ENCODE measurements at regions not wholly inside any gene's neighbourhood (a gene's known extent, or its start where the extent isn't known, plus 50 kb on each side); places are given as distances from the start of the nearest gene placed in this dataset.

DNA sequence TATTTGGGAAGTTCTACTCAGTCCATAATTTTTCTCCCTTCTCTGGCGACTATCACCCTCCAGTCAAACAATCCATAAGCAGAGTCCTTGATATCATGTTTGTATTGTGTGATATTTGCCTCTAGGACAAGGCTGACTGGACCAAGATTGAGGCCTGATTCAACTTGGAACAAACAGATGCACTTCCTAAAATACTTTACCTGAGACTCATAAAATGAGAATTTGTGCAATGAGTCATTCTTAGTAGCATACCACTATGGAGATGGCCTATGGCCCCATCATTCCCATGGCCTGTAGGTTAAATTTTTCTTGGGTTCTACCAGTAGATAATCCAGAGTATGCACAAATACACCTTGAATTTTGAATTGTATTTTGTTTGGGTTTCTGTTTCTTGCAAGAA, 74.2 kb upstream of the DMD start:
- Histone ChIP-seq H3K36me3 (ENCODE audit: control insufficient read depth in 1 of 2, insufficient read depth in 2 of 2, low read depth in 1 of 2, low read length in 2 of 2) (no peaks in the 10 kb centered on the region), H3K4me2 (ENCODE audit: low read length, poor library complexity, severe bottlenecking) (no peak overlapping the region), H3K14ac (ENCODE audit: low read length in 2 of 2) (no peak overlapping the region), H2BK120ac (ENCODE audit: low read depth, low read length) (no peak overlapping the region), H2AFZ (ENCODE audit: low read depth, low read length) (no peak overlapping the region), H4K91ac (ENCODE audit: low read length) (no peak overlapping the region), H3K18ac (ENCODE audit: low read depth in 1 of 2, low read length in 2 of 2) (no peak overlapping the region), H4K8ac (ENCODE audit: low read length) (no peak overlapping the region), H3K27me3 (ENCODE audit: control insufficient read depth in 1 of 2, insufficient read depth in 1 of 2, low read length in 2 of 2) (no peaks in the 10 kb centered on the region), H2BK5ac (ENCODE audit: low read depth, low read length, poor library complexity, severe bottlenecking) (no peak overlapping the region), H3K4me3 (ENCODE audit: insufficient read depth in 1 of 2, low read depth in 1 of 2, low read length in 2 of 2) (no peak overlapping the region), H2BK12ac (ENCODE audit: low read length in 2 of 2) (no peak overlapping the region), H3K4ac (ENCODE audit: low read depth in 1 of 2, low read length in 2 of 2) (no peak overlapping the region), H3K27ac (ENCODE audit: low read length, poor library complexity, severe bottlenecking) (no peak overlapping the region), H2AK5ac (ENCODE audit: low read length, severe bottlenecking) (no peak overlapping the region), H3K9me3 (ENCODE audit: control insufficient read depth, low read length) (no peaks in the 10 kb centered on the region), H3K9ac (ENCODE audit: low read length) (no peak overlapping the region), H3K79me1 (replicated peaks; ENCODE audit: low read length, poor library complexity, severe bottlenecking) (no peaks in the 10 kb centered on the region), H2BK15ac (ENCODE audit: low read depth, poor library complexity, severe bottlenecking) (no peak overlapping the region), H3K23ac (ENCODE audit: low read length in 2 of 2) (no peak overlapping the region), H3K4me1 (ENCODE audit: control insufficient read depth, insufficient read depth, low read depth, low read length) (no peaks in the 10 kb centered on the region)
- WGBS = no CpG with 5 or more reads among the region's 1 CpG
- no peak for DNase-seq

DNA sequence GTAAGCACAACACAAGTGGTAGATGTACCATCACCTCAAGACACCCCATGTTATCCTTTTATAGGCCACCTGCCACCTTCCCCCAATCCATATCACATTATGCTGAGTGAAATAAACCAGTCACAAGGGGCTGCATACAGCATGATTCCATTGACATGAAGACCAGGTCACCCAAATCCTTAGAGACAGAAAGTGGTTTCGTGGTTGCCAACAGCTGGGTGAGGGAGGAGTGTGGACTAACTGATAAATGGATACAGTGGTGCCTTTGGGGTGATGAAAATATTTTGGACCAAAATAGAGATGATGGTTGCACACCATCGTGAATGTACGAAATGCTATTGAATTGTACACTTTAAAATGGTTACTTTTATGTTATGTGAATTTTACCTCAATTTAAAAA, 65.7 kb upstream of the DMD start:
- 78% methylated on average over 3 of the region's 3 CpGs for WGBS
- Histone ChIP-seq H3K27me3 (ENCODE audit: control insufficient read depth in 1 of 2, insufficient read depth in 1 of 2, low read length in 2 of 2) (no peaks in the 10 kb centered on the region), H2BK15ac (ENCODE audit: low read depth, poor library complexity, severe bottlenecking) (no peak overlapping the region), H4K8ac (ENCODE audit: low read length) (no peak overlapping the region), H2BK12ac (ENCODE audit: low read length in 2 of 2) (no peak overlapping the region), H3K18ac (ENCODE audit: low read depth in 1 of 2, low read length in 2 of 2) (no peak overlapping the region), H3K4ac (ENCODE audit: low read depth in 1 of 2, low read length in 2 of 2) (no peak overlapping the region), H3K36me3 (ENCODE audit: control insufficient read depth in 1 of 2, insufficient read depth in 2 of 2, low read depth in 1 of 2, low read length in 2 of 2) (no peaks in the 10 kb centered on the region), H2BK120ac (ENCODE audit: low read depth, low read length) (no peak overlapping the region), H2BK5ac (ENCODE audit: low read depth, low read length, poor library complexity, severe bottlenecking) (no peak overlapping the region), H3K4me2 (ENCODE audit: low read length, poor library complexity, severe bottlenecking) (no peak overlapping the region), H3K23ac (ENCODE audit: low read length in 2 of 2) (no peak overlapping the region), H3K9me3 (ENCODE audit: control insufficient read depth, low read length) (no peaks in the 10 kb centered on the region), H3K79me1 (replicated peaks; ENCODE audit: low read length, poor library complexity, severe bottlenecking) (no peaks in the 10 kb centered on the region), H3K14ac (ENCODE audit: low read length in 2 of 2) (no peak overlapping the region), H2AK5ac (ENCODE audit: low read length, severe bottlenecking) (no peak overlapping the region), H4K91ac (ENCODE audit: low read length) (no peak overlapping the region), H2AFZ (ENCODE audit: low read depth, low read length) (no peak overlapping the region), H3K4me3 (ENCODE audit: insufficient read depth in 1 of 2, low read depth in 1 of 2, low read length in 2 of 2) (no peak overlapping the region), H3K27ac (ENCODE audit: low read length, poor library complexity, severe bottlenecking) (no peak overlapping the region), H3K4me1 (ENCODE audit: control insufficient read depth, insufficient read depth, low read depth, low read length) (no peaks in the 10 kb centered on the region), H3K9ac (ENCODE audit: low read length) (no peak overlapping the region)
- no peak for DNase-seq

DNA sequence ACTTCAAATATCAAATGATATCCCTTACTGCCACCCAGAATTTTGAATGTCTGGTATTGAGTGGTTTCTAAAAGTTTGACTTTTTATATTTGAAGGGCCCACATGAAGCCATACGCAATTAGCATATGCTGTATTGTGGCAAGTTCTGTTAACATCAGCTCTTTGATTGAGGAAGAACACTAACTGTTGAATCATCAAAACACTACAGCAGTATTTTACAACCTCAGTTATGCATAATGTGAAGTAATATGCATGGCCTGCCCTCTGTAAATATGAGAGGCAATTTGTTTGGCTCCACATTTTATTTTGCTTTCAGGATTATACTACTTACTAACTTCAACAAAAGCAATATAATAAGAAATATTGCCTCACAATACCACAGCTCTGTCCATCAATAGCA, 62.2 kb upstream of the DMD start:
- no peak overlapping the region for H3K9ac ChIP-seq (ENCODE audit: low read length)
- H3K18ac ChIP-seq (ENCODE audit: low read depth in 1 of 2, low read length in 2 of 2) = no peak overlapping the region
- no peak overlapping the region for H3K27ac ChIP-seq (ENCODE audit: low read length, poor library complexity, severe bottlenecking)
- H3K4me3 ChIP-seq (ENCODE audit: insufficient read depth in 1 of 2, low read depth in 1 of 2, low read length in 2 of 2) = no peak overlapping the region
- H3K79me1 ChIP-seq (replicated peaks; ENCODE audit: low read length, poor library complexity, severe bottlenecking) = no peaks in the 10 kb centered on the region
- no peak overlapping the region for H4K91ac ChIP-seq (ENCODE audit: low read length)
- no peak overlapping the region for H4K8ac ChIP-seq (ENCODE audit: low read length)
- DNase-seq = no peak
- H3K9me3 ChIP-seq (ENCODE audit: control insufficient read depth, low read length) = no peaks in the 10 kb centered on the region
- no peak overlapping the region for H3K23ac ChIP-seq (ENCODE audit: low read length in 2 of 2)
- no peak overlapping the region for H3K4me2 ChIP-seq (ENCODE audit: low read length, poor library complexity, severe bottlenecking)
- no peaks in the 10 kb centered on the region for H3K27me3 ChIP-seq (ENCODE audit: control insufficient read depth in 1 of 2, insufficient read depth in 1 of 2, low read length in 2 of 2)
- H2BK120ac ChIP-seq (ENCODE audit: low read depth, low read length) = no peak overlapping the region
- H3K4ac ChIP-seq (ENCODE audit: low read depth in 1 of 2, low read length in 2 of 2) = no peak overlapping the region
- no peak overlapping the region for H2BK15ac ChIP-seq (ENCODE audit: low read depth, poor library complexity, severe bottlenecking)
- H3K14ac ChIP-seq (ENCODE audit: low read length in 2 of 2) = no peak overlapping the region
- no CpG with 5 or more reads among the region's 1 CpG for WGBS
- H2BK5ac ChIP-seq (ENCODE audit: low read depth, low read length, poor library complexity, severe bottlenecking) = no peak overlapping the region
- H2AK5ac ChIP-seq (ENCODE audit: low read length, severe bottlenecking) = no peak overlapping the region
- no peak overlapping the region for H2BK12ac ChIP-seq (ENCODE audit: low read length in 2 of 2)
- no peaks in the 10 kb centered on the region for H3K36me3 ChIP-seq (ENCODE audit: control insufficient read depth in 1 of 2, insufficient read depth in 2 of 2, low read depth in 1 of 2, low read length in 2 of 2)
- H3K4me1 ChIP-seq (ENCODE audit: control insufficient read depth, insufficient read depth, low read depth, low read length) = no peaks in the 10 kb centered on the region
- H2AFZ ChIP-seq (ENCODE audit: low read depth, low read length) = no peak overlapping the region

DNA sequence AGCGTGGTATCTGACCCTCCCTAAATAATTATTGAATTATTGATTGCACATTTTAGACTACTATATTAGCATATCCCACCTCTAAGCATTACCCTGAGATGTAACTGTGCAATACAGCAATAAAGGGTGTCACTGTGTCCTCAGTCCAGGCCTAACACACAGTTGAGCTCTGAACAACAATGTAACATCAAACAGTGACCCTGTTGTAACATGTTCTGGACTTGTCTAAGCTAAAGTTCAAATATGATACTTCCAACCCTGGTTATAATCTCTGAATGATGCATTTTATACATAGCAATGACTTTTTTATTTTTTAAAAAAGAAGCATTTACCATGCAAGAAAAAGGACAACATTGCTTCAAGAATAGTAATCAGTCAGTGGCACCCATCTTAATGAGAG, 61.6 kb upstream of the DMD start:
- Histone ChIP-seq H3K36me3 (ENCODE audit: control insufficient read depth in 1 of 2, insufficient read depth in 2 of 2, low read depth in 1 of 2, low read length in 2 of 2) (no peaks in the 10 kb centered on the region), H3K4me2 (ENCODE audit: low read length, poor library complexity, severe bottlenecking) (no peak overlapping the region), H2AK5ac (ENCODE audit: low read length, severe bottlenecking) (no peak overlapping the region), H4K91ac (ENCODE audit: low read length) (no peak overlapping the region), H2BK5ac (ENCODE audit: low read depth, low read length, poor library complexity, severe bottlenecking) (no peak overlapping the region), H3K9ac (ENCODE audit: low read length) (no peak overlapping the region), H3K27ac (ENCODE audit: low read length, poor library complexity, severe bottlenecking) (no peak overlapping the region), H2AFZ (ENCODE audit: low read depth, low read length) (no peak overlapping the region), H3K14ac (ENCODE audit: low read length in 2 of 2) (no peak overlapping the region), H3K9me3 (ENCODE audit: control insufficient read depth, low read length) (no peaks in the 10 kb centered on the region), H2BK12ac (ENCODE audit: low read length in 2 of 2) (no peak overlapping the region), H4K8ac (ENCODE audit: low read length) (no peak overlapping the region), H3K18ac (ENCODE audit: low read depth in 1 of 2, low read length in 2 of 2) (no peak overlapping the region), H2BK120ac (ENCODE audit: low read depth, low read length) (no peak overlapping the region), H2BK15ac (ENCODE audit: low read depth, poor library complexity, severe bottlenecking) (no peak overlapping the region), H3K4ac (ENCODE audit: low read depth in 1 of 2, low read length in 2 of 2) (no peak overlapping the region), H3K4me3 (ENCODE audit: insufficient read depth in 1 of 2, low read depth in 1 of 2, low read length in 2 of 2) (no peak overlapping the region), H3K27me3 (ENCODE audit: control insufficient read depth in 1 of 2, insufficient read depth in 1 of 2, low read length in 2 of 2) (no peaks in the 10 kb centered on the region), H3K23ac (ENCODE audit: low read length in 2 of 2) (no peak overlapping the region), H3K79me1 (replicated peaks; ENCODE audit: low read length, poor library complexity, severe bottlenecking) (no peaks in the 10 kb centered on the region), H3K4me1 (ENCODE audit: control insufficient read depth, insufficient read depth, low read depth, low read length) (no peaks in the 10 kb centered on the region)
- WGBS = no CpG with 5 or more reads among the region's 1 CpG
- DNase-seq = no peak
